HG03196 (cell line): ENCODE measurements at regions not wholly inside any gene's neighbourhood (a gene's known extent, or its start where the extent isn't known, plus 50 kb on each side); places are given as distances from the start of the nearest gene placed in this dataset.
"Not testable (repeated sequence)": the region's sequence is repeated elsewhere in the genome, so short reads cannot be mapped to it uniquely, and the experiment has no call there.

Experiments
- ATAC-seq: cut with Tn5 transposase; IDR thresholded peaks from one replicate; pipeline ENCODE4 v1.9.1; 2021; ENCODE audit not compliant: unreplicated experiment

GRCh38 chr2:210860276-210860675 is 303.9 kb downstream of the CPS1 start:
- ATAC-seq, result no peak

GRCh38 chr2:210861038-210861665 is 304.8 kb downstream of the CPS1 start:
- no peak for ATAC-seq

GRCh38 chr2:210862283-210863065 is 306.1 kb downstream of the CPS1 start:
- ATAC-seq, result no peak

GRCh38 chr2:210863283-210863682 is 306.9 kb downstream of the CPS1 start:
- no peak for ATAC-seq

- not testable (repeated sequence) for ATAC-seq
These were observed 315.2 kb downstream of the CPS1 start for GRCh38 chr2:210871566-210871965.

GRCh38 chr2:210873631-210874030 is 317.2 kb downstream of the CPS1 start:
- no peak for ATAC-seq

GRCh38 chr2:210884227-210884626 is 327.8 kb downstream of the CPS1 start:
- ATAC-seq, result no peak

GRCh38 chr2:210888035-210888434 is 331.6 kb downstream of the CPS1 start:
- no peak for ATAC-seq

GRCh38 chr2:210895132-210895531 is 338.7 kb downstream of the CPS1 start:
- no peak for ATAC-seq

GRCh38 chr2:210899131-210899530 is 342.7 kb downstream of the CPS1 start:
- no peak for ATAC-seq

- ATAC-seq, result no peak
These were observed 344.9 kb downstream of the CPS1 start for GRCh38 chr2:210901326-210901725.

- ATAC-seq, result no peak
These were observed 356.4 kb downstream of the CPS1 start for GRCh38 chr2:210912779-210913178.

- no peak for ATAC-seq
These were observed 357.1 kb downstream of the CPS1 start for GRCh38 chr2:210913461-210913860.

GRCh38 chr2:210915912-210916311 is 359.5 kb downstream of the CPS1 start:
- ATAC-seq, result no peak

GRCh38 chr2:210917465-210917864 is 361.1 kb downstream of the CPS1 start:
- ATAC-seq, result no peak

- no peak for ATAC-seq
These were observed 362.7 kb downstream of the CPS1 start for GRCh38 chr2:210919128-210919527.

- ATAC-seq, result no peak
These were observed 366.0 kb downstream of the CPS1 start for GRCh38 chr2:210922419-210922818.

- no peak for ATAC-seq
These were observed 372.3 kb downstream of the CPS1 start for GRCh38 chr2:210928714-210929113.

GRCh38 chr2:210938228-210938627 is 381.8 kb downstream of the CPS1 start:
- no peak for ATAC-seq

GRCh38 chr2:210946395-210946794 is 390.0 kb downstream of the CPS1 start:
- ATAC-seq, result no peak

- not testable (repeated sequence) for ATAC-seq
These were observed 394.1 kb downstream of the CPS1 start for GRCh38 chr2:210950434-210951060.

GRCh38 chr2:210954386-210954907 is 398.0 kb downstream of the CPS1 start:
- ATAC-seq, result no peak
